ENCODE measurements at regions not wholly inside any gene's neighbourhood (a gene's known extent, or its start where the extent isn't known, plus 50 kb on each side); places are given as distances from the start of the nearest gene placed in this dataset.

GRCh38 chr11:96567176-96567575, 177.4 kb downstream of the JRKL start:
- TF ChIP-seq CTCF (conservative IDR thresholded peaks at IDR 0.05; ENCODE audit: low read depth, low read length) (no peak), EZH2 (IDR thresholded peaks at IDR 0.05; ENCODE audit: borderline replicate concordance, low read depth, low read length, poor library complexity, severe bottlenecking) (no peak)

Measured in A673 (cell line).